ENCODE measurements at regions not wholly inside any gene's neighbourhood (a gene's known extent, or its start where the extent isn't known, plus 50 kb on each side); places are given as distances from the start of the nearest gene placed in this dataset.

GRCh38 chr14:49420201-49420600 is 166.0 kb downstream of the RPS29 start:
- no peak overlapping the region for H3K4me3 ChIP-seq (ENCODE audit: low read depth, low read length)
- in situ Hi-C loops (cut with HindIII; ENCODE audit: low sequenced_read_pairs) = no loop called here
- no peak for DNase-seq (ENCODE audit: low read depth, low spot score)
- no peak for TF ChIP-seq CTCF (IDR thresholded peaks at IDR 0.05; ENCODE audit: low read depth, low read length)

GRCh38 chr14:49418789-49419188 is 167.4 kb downstream of the RPS29 start:
- in situ Hi-C loops (cut with HindIII; ENCODE audit: low sequenced_read_pairs) = no loop called here
- no peak overlapping the region for H3K4me3 ChIP-seq (ENCODE audit: low read depth, low read length)
- no peak for TF ChIP-seq CTCF (IDR thresholded peaks at IDR 0.05; ENCODE audit: low read depth, low read length)
- no peak for DNase-seq (ENCODE audit: low read depth, low spot score)

DNA sequence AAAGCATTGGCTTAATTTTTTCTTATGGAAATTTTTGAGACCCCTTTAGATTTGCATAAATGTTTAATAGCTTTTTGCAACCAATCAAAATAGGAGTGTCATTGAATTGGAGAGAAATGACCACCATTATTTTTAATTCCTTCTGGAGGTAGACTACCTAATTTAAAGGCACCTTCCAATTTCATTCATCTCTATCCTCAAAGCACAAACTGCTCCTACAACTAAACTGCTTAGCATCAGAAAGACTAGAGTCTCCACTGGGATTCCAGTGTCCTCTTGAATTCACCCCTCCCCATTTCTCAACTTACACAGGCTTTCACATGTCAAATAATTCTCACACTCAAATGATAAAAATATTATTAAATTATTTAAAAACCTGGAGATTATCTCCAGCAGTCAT is 168.4 kb downstream of the RPS29 start:
- in situ Hi-C loops (cut with HindIII; ENCODE audit: low sequenced_read_pairs) = no loop called here

GRCh38 chr14:49408187-49408933 is 177.8 kb downstream of the RPS29 start:
- in situ Hi-C loops (cut with HindIII; ENCODE audit: low sequenced_read_pairs) = no loop called here
- H3K4me3 ChIP-seq (ENCODE audit: low read depth, low read length) = no peak overlapping the region
- DNase-seq (ENCODE audit: low read depth, low spot score) = peak; percentile 39
- TF ChIP-seq CTCF (IDR thresholded peaks at IDR 0.05; ENCODE audit: low read depth, low read length) = no peak

More for the DNA sequence above, 168.4 kb downstream of the RPS29 start:
- no peak overlapping the region for H3K4me3 ChIP-seq (ENCODE audit: low read depth, low read length)
- no peak for DNase-seq (ENCODE audit: low read depth, low spot score)
- no peak for TF ChIP-seq CTCF (IDR thresholded peaks at IDR 0.05; ENCODE audit: low read depth, low read length)

DNA sequence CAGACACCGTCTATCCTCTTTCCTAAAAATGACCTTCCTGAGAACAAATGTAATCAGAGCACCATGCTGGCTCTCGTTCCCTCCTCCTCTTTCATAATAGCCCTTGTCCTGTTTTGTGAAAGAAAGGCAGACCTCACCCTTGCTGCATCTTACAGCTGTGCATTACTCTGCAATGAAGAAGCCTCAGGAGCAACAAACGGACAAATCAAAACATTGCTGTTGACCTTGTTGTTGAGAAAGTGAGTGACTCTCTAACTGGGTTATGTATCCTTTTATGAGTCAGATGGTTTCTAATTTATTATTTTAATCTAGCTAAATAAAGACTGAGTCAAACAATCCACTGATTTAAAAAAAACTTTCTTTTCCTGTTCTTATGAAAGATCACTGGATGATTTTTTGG is 180.9 kb downstream of the RPS29 start:
- no peak for TF ChIP-seq CTCF (IDR thresholded peaks at IDR 0.05; ENCODE audit: low read depth, low read length)
- DNase-seq (ENCODE audit: low read depth, low spot score) = peak; percentile 75
- in situ Hi-C loops (cut with HindIII; ENCODE audit: low sequenced_read_pairs) = no loop called here
- no peak overlapping the region for H3K4me3 ChIP-seq (ENCODE audit: low read depth, low read length)

GRCh38 chr14:49401373-49401772 is 184.8 kb downstream of the RPS29 start:
- no peak for TF ChIP-seq CTCF (IDR thresholded peaks at IDR 0.05; ENCODE audit: low read depth, low read length)
- DNase-seq (ENCODE audit: low read depth, low spot score) = no peak
- in situ Hi-C loops (cut with HindIII; ENCODE audit: low sequenced_read_pairs) = no loop called here
- no peak overlapping the region for H3K4me3 ChIP-seq (ENCODE audit: low read depth, low read length)
